Prostate gland (tissue), 2 donors: ENCODE measurements at regions not wholly inside any gene's neighbourhood (a gene's known extent, or its start where the extent isn't known, plus 50 kb on each side); places are given as distances from the start of the nearest gene placed in this dataset.
"Not testable (repeated sequence)": the region's sequence is repeated elsewhere in the genome, so short reads cannot be mapped to it uniquely, and the experiment has no call there.

ENCODE experiments used
- POLR2A ChIP-seq: fragments of 450-650 bp; IDR thresholded peaks from one replicate; pipeline ENCODE4 v1.6.1; 2016; ENCODE audit warnings: antibody characterized with exemption, mild to moderate bottlenecking
- TF ChIP-seq, protein P1 (sequence below), 4 experiments: fragments of 200-600 bp in 2 of 4; fragments of 450-650 bp in 2 of 4; sonication (generic) in 2 of 4; IDR thresholded peaks; 1 replicate in 3 of 4; 2 replicates in 1 of 4; pipeline ENCODE4 v1.5.1; 2016 to 2019; ENCODE audit warnings: antibody characterized with exemption in 4 of 4, mild to moderate bottlenecking in 2 of 4, moderate library complexity in 2 of 4

DNA sequence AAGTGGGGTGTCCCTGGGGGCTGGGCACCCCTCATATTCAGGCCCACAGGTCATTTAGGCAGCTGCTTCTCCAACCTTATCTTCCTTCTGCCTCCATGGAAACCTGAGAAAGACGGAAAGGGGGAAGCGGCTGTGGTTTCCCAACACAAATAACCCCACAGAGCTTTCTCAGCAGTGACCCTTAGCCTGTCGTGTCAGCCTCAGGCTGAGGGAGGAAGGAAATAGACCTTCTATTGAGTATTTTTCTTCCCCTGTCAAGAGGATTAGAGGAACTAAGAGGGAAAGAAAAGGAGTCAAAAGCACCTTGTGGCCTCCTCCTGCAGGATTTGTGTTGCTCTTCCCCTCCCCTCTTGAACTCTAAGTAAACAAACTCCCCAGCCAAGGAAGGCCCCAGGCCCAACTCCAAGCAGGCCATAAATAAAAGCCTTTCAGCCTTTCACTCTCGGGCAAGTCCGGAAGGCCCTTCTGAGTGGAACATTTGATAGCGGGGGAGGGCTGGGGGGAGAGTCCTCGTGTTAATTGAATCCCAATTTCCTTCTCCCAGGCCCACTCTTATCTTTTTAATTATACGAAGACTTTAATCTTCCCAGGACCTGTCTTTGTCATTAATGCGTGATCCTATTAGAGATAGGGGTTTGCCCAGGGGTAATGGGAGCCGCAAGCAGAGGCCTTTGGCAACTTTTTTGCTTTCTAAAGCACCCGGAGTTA is 121.8 kb downstream of the TRIM43 start:
- TF ChIP-seq, protein P1, sequence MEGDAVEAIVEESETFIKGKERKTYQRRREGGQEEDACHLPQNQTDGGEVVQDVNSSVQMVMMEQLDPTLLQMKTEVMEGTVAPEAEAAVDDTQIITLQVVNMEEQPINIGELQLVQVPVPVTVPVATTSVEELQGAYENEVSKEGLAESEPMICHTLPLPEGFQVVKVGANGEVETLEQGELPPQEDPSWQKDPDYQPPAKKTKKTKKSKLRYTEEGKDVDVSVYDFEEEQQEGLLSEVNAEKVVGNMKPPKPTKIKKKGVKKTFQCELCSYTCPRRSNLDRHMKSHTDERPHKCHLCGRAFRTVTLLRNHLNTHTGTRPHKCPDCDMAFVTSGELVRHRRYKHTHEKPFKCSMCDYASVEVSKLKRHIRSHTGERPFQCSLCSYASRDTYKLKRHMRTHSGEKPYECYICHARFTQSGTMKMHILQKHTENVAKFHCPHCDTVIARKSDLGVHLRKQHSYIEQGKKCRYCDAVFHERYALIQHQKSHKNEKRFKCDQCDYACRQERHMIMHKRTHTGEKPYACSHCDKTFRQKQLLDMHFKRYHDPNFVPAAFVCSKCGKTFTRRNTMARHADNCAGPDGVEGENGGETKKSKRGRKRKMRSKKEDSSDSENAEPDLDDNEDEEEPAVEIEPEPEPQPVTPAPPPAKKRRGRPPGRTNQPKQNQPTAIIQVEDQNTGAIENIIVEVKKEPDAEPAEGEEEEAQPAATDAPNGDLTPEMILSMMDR (IDR thresholded peaks at IDR 0.05) = not testable (repeated sequence)
- TF ChIP-seq POLR2A = not testable (repeated sequence)
